Endothelial cell of umbilical vein (primary cell): ENCODE measurements at regions not wholly inside any gene's neighbourhood (a gene's known extent, or its start where the extent isn't known, plus 50 kb on each side); places are given as distances from the start of the nearest gene placed in this dataset.

Source experiments
- BruUV-seq: library from RNA; stranded (reverse); fragments of 400-500 nt; replicated peaks from 2 replicates; lab custom pipeline; 2021; lab: Mats Ljungman, UMichigan
- CTCF ChIA-PET: fragments of 300-600, 350-600 bp; sonication (Branson Sonifier 250); formaldehyde crosslinking; loops from one replicate; lab custom pipeline; 2021; ENCODE audit warnings: antibody characterized with exemption, inconsistent platforms; lab: Charles Lee
- POLR2A ChIA-PET: fragments of 300-600, 350-600 bp; sonication (Branson Sonifier 250); formaldehyde crosslinking; loops from one replicate; lab custom pipeline; 2021; ENCODE audit warnings: antibody characterized with exemption, inconsistent platforms; lab: Charles Lee
- DNase-seq: peaks from one replicate; pipeline ENCODE4 v3.0.0-alpha.2; 2011; ENCODE audit warnings: low read depth, low spot score
- FAIRE-seq: peaks from 2 replicates; lab custom pipeline; 2011; peaks lifted over from hg19 to GRCh38; lab: Jason Lieb, UNC
- H2AFZ ChIP-seq: 2 replicates; pipeline ENCODE4 v1.6.0; 2012; ENCODE audit warnings: low read depth, low read length, control low read depth, inconsistent platforms
- H3K27ac ChIP-seq: 2 replicates; pipeline ENCODE4 v1.5.1; 2011; ENCODE audit warnings: low read depth, mild to moderate bottlenecking, control low read depth, low read length, moderate library complexity; ENCODE audit not compliant: insufficient read depth
- H3K27me3 ChIP-seq, 2 experiments: 2 replicates each; pipeline versions ENCODE4 v1.6.0 to v1.6.1; 2011; ENCODE audit warnings: low read length in 2 of 2, mixed read lengths in 1 of 2; ENCODE audit not compliant: control insufficient read depth in 2 of 2, insufficient read depth in 2 of 2
- H3K36me3 ChIP-seq, 2 experiments: 2 replicates in 1 of 2; 3 replicates in 1 of 2; pipeline ENCODE4 v1.5.1; 2011; ENCODE audit warnings: low read length in 2 of 2, mild to moderate bottlenecking in 1 of 2, moderate library complexity in 1 of 2; ENCODE audit not compliant: control insufficient read depth in 2 of 2, insufficient read depth in 2 of 2; ENCODE audit errors: extremely low read depth in 1 of 2
- H3K4me1 ChIP-seq: 3 replicates; pipeline ENCODE4 v1.5.1; 2011; ENCODE audit warnings: mild to moderate bottlenecking, low read length; ENCODE audit not compliant: control insufficient read depth, insufficient read depth; ENCODE audit errors: extremely low read depth
- H3K4me2 ChIP-seq: 2 replicates; pipeline ENCODE4 v1.6.1; 2011; ENCODE audit warnings: low read length, control low read depth, mixed read lengths; ENCODE audit not compliant: insufficient read depth
- H3K4me3 ChIP-seq, 3 experiments: fragments of 200-600 bp in 1 of 3; sonication (generic), shearing (Covaris generic) in 1 of 3; replicated peaks in 1 of 3; 2 replicates each; pipeline ENCODE4 v1.5.1; 2011 to 2016; ENCODE audit warnings: control low read depth in 3 of 3, low read length in 3 of 3, mild to moderate bottlenecking in 2 of 3, inconsistent platforms in 1 of 3, low read depth in 1 of 3, moderate library complexity in 1 of 3; ENCODE audit not compliant: insufficient read depth in 1 of 3
- H3K79me2 ChIP-seq: 2 replicates; pipeline ENCODE4 v1.6.0; 2012; ENCODE audit warnings: low read length, inconsistent platforms; ENCODE audit not compliant: control insufficient read depth, insufficient read depth
- H3K9ac ChIP-seq: replicated peaks from 2 replicates; pipeline ENCODE3; 2011; ENCODE audit warnings: low read length, control low read depth; ENCODE audit not compliant: insufficient read depth; ENCODE audit errors: extremely low read depth
- H3K9me1 ChIP-seq: replicated peaks from 3 replicates; pipeline ENCODE4 v1.6.0; 2011; ENCODE audit warnings: mild to moderate bottlenecking, low read length; ENCODE audit not compliant: control insufficient read depth, insufficient read depth; ENCODE audit errors: extremely low read depth
- H3K9me3 ChIP-seq: replicated peaks from 2 replicates; pipeline ENCODE4 v1.5.1; 2012; ENCODE audit warnings: low read length, inconsistent platforms; ENCODE audit not compliant: control insufficient read depth, insufficient read depth
- H4K20me1 ChIP-seq: replicated peaks from 2 replicates; pipeline ENCODE3; 2011; ENCODE audit warnings: mild to moderate bottlenecking, low read length; ENCODE audit not compliant: control insufficient read depth, insufficient read depth; ENCODE audit errors: extremely low read depth
- EZH2 ChIP-seq: IDR thresholded peaks from 2 replicates; pipeline ENCODE4 v1.6.1; 2012; ENCODE audit warnings: borderline replicate concordance, low read depth, mild to moderate bottlenecking, moderate library complexity, low read length, inconsistent platforms; ENCODE audit not compliant: severe bottlenecking
- FOS ChIP-seq: IDR thresholded peaks from 2 replicates; pipeline ENCODE4 v1.6.1; 2011; ENCODE audit warnings: mild to moderate bottlenecking, low read length, moderate library complexity, borderline replicate concordance; ENCODE audit not compliant: insufficient read depth
- GATA2 ChIP-seq: IDR thresholded peaks from 2 replicates; pipeline ENCODE4 v1.7.0; 2011; ENCODE audit warnings: low read depth, mild to moderate bottlenecking, moderate library complexity, mixed read lengths, low read length; ENCODE audit not compliant: insufficient read length, insufficient read depth
- JUN ChIP-seq: IDR thresholded peaks from 2 replicates; pipeline ENCODE4 v1.6.1; 2011; ENCODE audit warnings: borderline replicate concordance, low read depth; ENCODE audit not compliant: insufficient read length, insufficient read depth
- MYC ChIP-seq: IDR thresholded peaks from one replicate; pipeline ENCODE4 v1.6.1; 2011; ENCODE audit warnings: mild to moderate bottlenecking, low read depth, low read length
- POLR2A ChIP-seq: IDR thresholded peaks from 2 replicates; pipeline ENCODE4 v1.6.1; 2012; ENCODE audit warnings: low read depth, mild to moderate bottlenecking, control low read depth, low read length
- POLR2AphosphoS5 ChIP-seq: IDR thresholded peaks from 2 replicates; pipeline ENCODE4 v1.6.1; 2012; ENCODE audit warnings: low read depth, mild to moderate bottlenecking, control low read depth, low read length, moderate library complexity; ENCODE audit not compliant: insufficient read depth
- dilution Hi-C: fragments of 300-500 bp; cut with MboI; formaldehyde crosslinking; loops from one replicate; pipeline ENCODE4 v1.15.0; 2019; ENCODE audit warnings: low sequenced_read_pairs; ENCODE audit not compliant: extremely low pct_ligation_motif_present
- intact Hi-C: fragments of 100-400 bp; cut with micrococcal nuclease; formaldehyde crosslinking; loops from one replicate; pipeline ENCODE4 v1.10.0; 2022
- TF ChIP-seq, protein P1 (sequence below): IDR thresholded peaks from 2 replicates; pipeline ENCODE4 v1.6.1; 2011; ENCODE audit not compliant: insufficient read depth, insufficient read length
- TF ChIP-seq, protein P2 (sequence below), 2 donors: IDR thresholded peaks; 1 replicate in 1 of 2; 2 replicates in 1 of 2; pipeline ENCODE4 v1.5.1; 2011; ENCODE audit warnings: low read length in 2 of 2, mild to moderate bottlenecking in 2 of 2, moderate library complexity in 2 of 2, control low read depth in 1 of 2, inconsistent platforms in 1 of 2, low read depth in 1 of 2; ENCODE audit not compliant: insufficient read depth in 1 of 2; ENCODE audit errors: extremely low read depth in 1 of 2

GRCh38 chr18:60911504-60911903, 421.7 kb upstream of the CDH20 start:
- Histone ChIP-seq H2AFZ (no peak overlapping the region), H3K79me2 (no peaks in the 10 kb centered on the region), H3K36me3 (no peaks in the 10 kb centered on the region), H3K4me1 (no peaks in the 10 kb centered on the region), H3K27me3 (no peaks in the 10 kb centered on the region), H3K4me2 (no peak overlapping the region), H3K27ac (no peak overlapping the region), H3K9ac (no peak overlapping the region), H3K9me3 (no peaks in the 10 kb centered on the region), H3K4me3 (no peak overlapping the region), H3K9me1 (no peaks in the 10 kb centered on the region), H4K20me1 (no peaks in the 10 kb centered on the region)
- dilution Hi-C loops = no loop called here
- intact Hi-C loops = no loop called here
- CTCF ChIA-PET = no interaction called here
- BruUV-seq = no TSS peak
- TF ChIP-seq JUN = no peak
- no peak for TF ChIP-seq FOS
- TF ChIP-seq EZH2 = no peak
- no peak for TF ChIP-seq POLR2AphosphoS5
- TF ChIP-seq MYC = no peak
- TF ChIP-seq, protein P1, sequence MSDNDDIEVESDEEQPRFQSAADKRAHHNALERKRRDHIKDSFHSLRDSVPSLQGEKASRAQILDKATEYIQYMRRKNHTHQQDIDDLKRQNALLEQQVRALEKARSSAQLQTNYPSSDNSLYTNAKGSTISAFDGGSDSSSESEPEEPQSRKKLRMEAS = no peak
- no peak for TF ChIP-seq POLR2A
- TF ChIP-seq GATA2 = no peak
- TF ChIP-seq, protein P2, sequence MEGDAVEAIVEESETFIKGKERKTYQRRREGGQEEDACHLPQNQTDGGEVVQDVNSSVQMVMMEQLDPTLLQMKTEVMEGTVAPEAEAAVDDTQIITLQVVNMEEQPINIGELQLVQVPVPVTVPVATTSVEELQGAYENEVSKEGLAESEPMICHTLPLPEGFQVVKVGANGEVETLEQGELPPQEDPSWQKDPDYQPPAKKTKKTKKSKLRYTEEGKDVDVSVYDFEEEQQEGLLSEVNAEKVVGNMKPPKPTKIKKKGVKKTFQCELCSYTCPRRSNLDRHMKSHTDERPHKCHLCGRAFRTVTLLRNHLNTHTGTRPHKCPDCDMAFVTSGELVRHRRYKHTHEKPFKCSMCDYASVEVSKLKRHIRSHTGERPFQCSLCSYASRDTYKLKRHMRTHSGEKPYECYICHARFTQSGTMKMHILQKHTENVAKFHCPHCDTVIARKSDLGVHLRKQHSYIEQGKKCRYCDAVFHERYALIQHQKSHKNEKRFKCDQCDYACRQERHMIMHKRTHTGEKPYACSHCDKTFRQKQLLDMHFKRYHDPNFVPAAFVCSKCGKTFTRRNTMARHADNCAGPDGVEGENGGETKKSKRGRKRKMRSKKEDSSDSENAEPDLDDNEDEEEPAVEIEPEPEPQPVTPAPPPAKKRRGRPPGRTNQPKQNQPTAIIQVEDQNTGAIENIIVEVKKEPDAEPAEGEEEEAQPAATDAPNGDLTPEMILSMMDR (IDR thresholded peaks at IDR 0.05; ENCODE audit: extremely low read depth in 1 of 2, insufficient read depth in 1 of 2, low read depth in 1 of 2, low read length in 2 of 2) = no peak
- FAIRE-seq = no peak
- POLR2A ChIA-PET = no interaction called here
- no peak for DNase-seq
